HG03342 (cell line): ENCODE measurements at regions not wholly inside any gene's neighbourhood (a gene's known extent, or its start where the extent isn't known, plus 50 kb on each side); places are given as distances from the start of the nearest gene placed in this dataset.

ENCODE experiments used
- ATAC-seq: cut with Tn5 transposase; IDR thresholded peaks from one replicate; pipeline ENCODE4 v1.9.1; 2021; ENCODE audit warnings: mild to moderate bottlenecking, moderate library complexity; ENCODE audit not compliant: unreplicated experiment

DNA sequence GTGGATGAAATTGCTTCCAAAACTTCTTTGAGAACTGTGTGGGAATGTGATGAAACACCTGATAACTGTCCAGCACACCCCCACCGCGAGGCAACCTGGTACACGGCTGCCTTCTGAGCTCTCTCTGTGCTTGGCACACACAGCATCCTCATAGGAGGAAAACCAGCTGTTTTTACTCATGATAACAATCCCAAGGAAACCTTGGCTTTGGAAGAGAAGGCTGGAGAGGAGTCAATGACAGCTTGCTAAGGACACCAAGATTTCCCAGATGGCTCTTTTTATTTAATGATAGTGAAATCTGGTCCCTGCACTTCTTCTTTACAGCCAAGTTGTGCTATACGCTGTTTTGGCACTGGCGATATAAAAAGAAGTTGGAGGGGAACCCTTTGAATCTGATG is 232.5 kb upstream of the FN1 start:
- no peak for ATAC-seq

GRCh38 chr2:215667585-215668377 is 231.9 kb upstream of the FN1 start:
- ATAC-seq: no peak

GRCh38 chr2:215664847-215665525 is 229.1 kb upstream of the FN1 start:
- peak; percentile 74 for ATAC-seq

DNA sequence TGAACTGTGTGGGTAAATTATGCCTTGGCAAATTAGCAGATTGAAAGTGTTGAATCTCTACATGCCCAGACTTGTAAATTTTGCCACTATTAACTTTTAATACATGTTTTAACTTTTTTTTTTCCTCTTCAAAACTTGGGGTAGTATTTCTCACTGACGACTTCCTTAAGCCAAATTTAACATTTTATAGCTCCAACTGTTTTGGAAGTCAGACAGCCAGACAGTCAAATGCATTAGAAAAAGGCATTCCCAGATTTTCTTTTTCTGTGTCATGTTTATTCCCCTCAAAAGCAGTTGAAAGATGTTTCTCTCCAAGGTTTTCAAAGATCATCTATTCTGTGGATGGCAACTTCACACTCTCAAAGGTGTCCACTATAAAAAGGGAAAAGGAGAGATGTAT is 226.8 kb upstream of the FN1 start:
- no peak for ATAC-seq

DNA sequence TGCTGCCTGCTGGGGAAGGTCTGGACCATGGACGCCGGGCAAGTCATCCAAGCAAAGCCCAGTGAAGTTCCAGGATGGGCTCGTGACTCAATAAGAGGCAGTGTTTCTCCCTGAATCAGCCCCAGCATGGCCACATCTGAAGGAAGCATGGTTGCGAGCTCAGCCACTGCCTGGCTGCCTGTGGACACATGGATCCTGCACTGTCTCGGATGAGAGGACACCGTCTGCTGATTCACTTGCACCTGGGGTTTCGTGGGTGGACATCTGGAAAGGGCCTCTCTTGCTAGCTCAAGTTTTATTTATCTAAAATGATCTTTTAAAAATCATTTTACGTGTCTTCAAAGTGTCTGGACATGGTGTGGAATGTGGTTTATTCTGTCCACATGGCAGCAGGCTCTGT is 224.8 kb upstream of the FN1 start:
- no peak for ATAC-seq

GRCh38 chr2:215659650-215660049 is 223.8 kb upstream of the FN1 start:
- ATAC-seq: no peak

DNA sequence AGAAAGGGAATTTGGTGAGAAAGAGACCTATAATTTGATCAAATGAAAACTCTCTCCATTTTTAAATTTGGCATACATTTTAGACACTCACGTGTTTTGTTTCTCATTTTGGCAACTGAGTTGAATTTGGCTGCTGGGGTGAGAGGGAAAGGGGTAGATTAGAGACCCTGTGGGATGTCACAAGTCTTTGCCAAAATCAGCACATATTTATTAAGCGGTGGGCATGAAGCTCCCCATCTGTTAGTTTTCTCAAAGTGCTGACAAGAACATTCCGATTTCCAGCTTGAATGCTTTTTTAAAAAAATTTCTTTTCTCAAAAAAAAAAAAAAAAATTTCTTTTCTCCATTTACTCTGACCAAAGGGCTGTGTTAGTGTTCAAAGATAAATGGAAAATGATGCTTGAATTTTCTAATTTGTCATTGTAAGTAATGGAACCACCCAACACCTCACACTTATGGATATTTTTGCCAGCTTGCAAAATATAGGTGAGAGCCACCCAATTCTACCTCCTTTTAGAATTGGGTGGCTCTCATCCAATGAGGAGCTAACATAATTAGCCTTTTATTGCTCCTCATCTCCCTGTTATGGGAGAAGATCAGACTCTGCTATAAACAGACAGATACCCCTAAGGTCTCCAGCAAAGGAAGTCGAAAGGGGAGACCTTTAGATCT is 222.9 kb upstream of the FN1 start:
- no peak for ATAC-seq

GRCh38 chr2:215657844-215658243 is 222.0 kb upstream of the FN1 start:
- ATAC-seq: no peak

- no peak for ATAC-seq
These were observed 218.4 kb upstream of the FN1 start for GRCh38 chr2:215654148-215654819.

DNA sequence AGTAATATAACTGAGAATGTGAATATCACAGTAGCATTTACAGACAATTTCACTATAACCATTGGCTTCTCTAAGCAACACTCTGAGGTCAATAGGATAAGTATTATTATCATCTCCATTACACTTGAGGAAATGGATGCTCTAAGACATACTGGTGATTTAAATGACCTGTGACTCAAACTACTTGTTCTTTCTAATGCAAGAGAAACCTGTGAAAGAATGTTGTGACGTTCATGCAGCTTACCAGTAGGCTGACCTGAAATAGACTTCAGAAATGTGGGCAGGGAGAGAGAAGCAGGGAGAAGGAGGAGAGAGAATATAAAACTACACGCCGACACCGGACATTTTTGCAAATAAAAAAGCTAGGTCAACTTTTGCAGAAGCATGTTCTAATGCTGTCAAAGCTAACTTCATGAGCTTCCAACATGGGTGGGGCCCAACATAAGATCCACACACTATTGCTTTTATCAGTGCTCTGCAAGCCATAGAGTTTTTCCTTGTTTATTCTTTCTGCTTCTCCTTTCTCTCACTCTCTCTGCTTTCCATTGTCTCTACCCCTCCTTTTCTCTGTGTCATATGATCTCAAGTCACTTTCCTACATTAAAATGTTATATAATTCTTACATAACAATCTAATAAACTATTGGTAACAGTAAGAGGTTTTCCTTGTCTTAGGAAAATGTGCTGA is 217.6 kb upstream of the FN1 start:
- no peak for ATAC-seq

GRCh38 chr2:215652388-215652787 is 216.5 kb upstream of the FN1 start:
- ATAC-seq: no peak

GRCh38 chr2:215651412-215651811 is 215.5 kb upstream of the FN1 start:
- no peak for ATAC-seq

- no peak for ATAC-seq
These were observed 208.5 kb upstream of the FN1 start for GRCh38 chr2:215644233-215644897.

GRCh38 chr2:215638687-215639086 is 202.8 kb upstream of the FN1 start:
- no peak for ATAC-seq

GRCh38 chr2:215637651-215638050 is 201.8 kb upstream of the FN1 start:
- ATAC-seq: no peak

DNA sequence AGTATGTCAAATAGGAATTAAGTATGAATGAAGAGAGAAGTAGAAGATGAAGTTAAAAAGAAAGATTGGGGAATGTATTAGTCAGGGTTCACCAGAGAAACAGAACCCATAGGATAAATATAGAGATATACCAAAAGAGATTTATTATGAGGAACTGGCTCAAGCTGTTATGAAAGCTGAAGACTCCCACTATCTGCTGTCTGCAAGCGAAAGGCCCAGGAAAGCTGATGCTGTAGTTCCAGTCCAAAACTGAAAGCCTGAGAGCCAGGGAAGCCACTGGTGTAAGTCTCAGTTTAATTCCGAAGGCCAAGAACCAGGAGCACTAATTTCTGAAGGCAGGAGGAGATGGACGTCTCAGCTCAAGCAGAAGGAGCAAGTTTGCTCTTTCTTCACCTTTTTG is 200.9 kb upstream of the FN1 start:
- ATAC-seq: no peak

GRCh38 chr2:215635788-215636139 is 199.9 kb upstream of the FN1 start:
- no peak for ATAC-seq

GRCh38 chr2:215635071-215635787 is 199.4 kb upstream of the FN1 start:
- ATAC-seq: no peak

- ATAC-seq: no peak
These were observed 197.5 kb upstream of the FN1 start for GRCh38 chr2:215633360-215633759.

DNA sequence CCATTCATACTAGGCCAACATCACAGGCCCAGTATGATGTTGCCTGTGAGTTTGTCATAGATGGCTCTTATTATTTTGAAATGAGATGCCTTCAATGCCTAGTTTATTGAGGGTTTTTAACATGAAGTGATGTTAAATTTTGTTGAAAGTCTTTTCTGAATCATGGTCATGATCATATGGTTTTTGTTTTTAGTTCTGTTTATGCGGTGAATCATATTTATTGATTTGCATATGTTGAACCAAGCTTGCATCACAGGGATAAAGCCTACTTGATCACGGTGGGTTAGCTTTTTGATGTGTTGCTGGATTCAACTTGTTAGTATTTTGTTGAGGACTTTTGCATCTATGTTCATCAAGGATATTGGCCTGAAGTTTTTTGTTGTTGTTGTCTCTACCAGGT is 195.8 kb upstream of the FN1 start:
- ATAC-seq: no peak
